K562 (cell line): ENCODE measurements at regions not wholly inside any gene's neighbourhood (a gene's known extent, or its start where the extent isn't known, plus 50 kb on each side); places are given as distances from the start of the nearest gene placed in this dataset.

Experiments used
- ATAC-seq: fragments of 200-7000 bp; cut with Tn5 transposase; 3 replicates; pipeline ENCODE4 v1.9.1; 2020; ENCODE audit warnings: moderate library complexity
- BruUV-seq: library from RNA; stranded (reverse); fragments of 400-500 nt; replicated peaks from 2 replicates; lab custom pipeline; 2021; lab: Mats Ljungman, UMichigan
- CTCF ChIA-PET: fragments of 300-600 bp; formaldehyde crosslinking; extraction: SDS; loops from one replicate; lab custom pipeline; 2021; ENCODE audit warnings: low intra/inter-chr PET ratio; lab: Yijun Ruan, JAX
- POLR2A ChIA-PET: fragments of 300-600, 350-650 bp; sonication (Branson Sonifier 250); formaldehyde crosslinking; extraction: SDS; loops from one replicate; lab custom pipeline; 2021; ENCODE audit warnings: antibody characterized with exemption, inconsistent platforms; lab: Yijun Ruan, JAX
- DNase-seq, 4 experiments: peaks; one replicate each; pipeline versions ENCODE4 v3.0.0 to v3.0.0-alpha.2; 2011 to 2018; ENCODE audit warnings: low spot score in 3 of 4, mixed read lengths in 3 of 4; ENCODE audit errors: extremely low read depth in 1 of 4
- FAIRE-seq: peaks from 2 replicates; lab custom pipeline; 2011; peaks lifted over from hg19 to GRCh38; lab: Jason Lieb, UNC
- H2AFZ ChIP-seq: 2 replicates; pipeline ENCODE4 v1.6.0; 2011; ENCODE audit warnings: low read depth, low read length, control low read depth, inconsistent platforms
- H3K27ac ChIP-seq: fragments of 200-600 bp; 3 replicates; pipeline ENCODE4 v1.8.0; 2011; ENCODE audit warnings: low read depth, mild to moderate bottlenecking, control low read depth, inconsistent platforms, low read length, moderate library complexity, mixed read lengths; ENCODE audit errors: extremely low read depth
- H3K27me3 ChIP-seq, 2 experiments: fragments of 300-600 bp in 1 of 2; 2 replicates in 1 of 2; 3 replicates in 1 of 2; pipeline versions ENCODE4 v1.6.0 to v1.8.0; 2011; ENCODE audit warnings: inconsistent platforms in 2 of 2, low read length in 2 of 2, mild to moderate bottlenecking in 1 of 2, mixed read lengths in 1 of 2, moderate library complexity in 1 of 2; ENCODE audit not compliant: control insufficient read depth in 2 of 2, insufficient read depth in 2 of 2
- H3K36me3 ChIP-seq: fragments of 300-600 bp; 3 replicates; pipeline ENCODE4 v1.8.0; 2011; ENCODE audit warnings: mild to moderate bottlenecking, low read length, inconsistent platforms; ENCODE audit not compliant: control insufficient read depth, insufficient read depth
- H3K4me1 ChIP-seq, 2 experiments: fragments of 200-600 bp in 1 of 2; replicated peaks in 1 of 2; 2 replicates in 1 of 2; 3 replicates in 1 of 2; pipeline versions ENCODE4 v1.5.1 to v1.8.0; 2011; ENCODE audit warnings: inconsistent platforms in 2 of 2, low read length in 2 of 2, mild to moderate bottlenecking in 1 of 2, mixed read lengths in 1 of 2, moderate library complexity in 1 of 2; ENCODE audit not compliant: control insufficient read depth in 2 of 2, insufficient read depth in 2 of 2
- H3K4me2 ChIP-seq: 2 replicates; pipeline ENCODE4 v1.6.1; 2011; ENCODE audit warnings: low read length, control low read depth, inconsistent platforms, mixed read lengths; ENCODE audit not compliant: insufficient read depth
- H3K4me3 ChIP-seq: fragments of 200-600 bp; sonication (generic), shearing (Covaris generic); 2 replicates; pipeline ENCODE4 v1.5.1; 2016; ENCODE audit warnings: control low read depth, inconsistent platforms
- H3K79me2 ChIP-seq: fragments of 200-600 bp; 3 replicates; pipeline ENCODE4 v1.8.0; 2011; ENCODE audit warnings: low read length, inconsistent platforms; ENCODE audit not compliant: control insufficient read depth, insufficient read depth
- H3K9ac ChIP-seq, 2 experiments: 2 replicates each; pipeline versions ENCODE4 v1.6.0 to v1.6.1; 2011; ENCODE audit warnings: low read depth in 2 of 2, low read length in 2 of 2, control low read depth in 1 of 2, inconsistent platforms in 1 of 2, mild to moderate bottlenecking in 1 of 2, mixed read lengths in 1 of 2; ENCODE audit not compliant: insufficient read depth in 1 of 2
- H3K9me1 ChIP-seq: one replicate; pipeline ENCODE4 v1.6.0; 2011; ENCODE audit warnings: inconsistent platforms, mild to moderate bottlenecking, low read length, moderate library complexity; ENCODE audit not compliant: control insufficient read depth, insufficient read depth
- H3K9me3 ChIP-seq: replicated peaks from 2 replicates; pipeline ENCODE4 v1.5.1; 2011; ENCODE audit warnings: low read depth, low read length, inconsistent platforms; ENCODE audit not compliant: control insufficient read depth, insufficient read depth
- H4K20me1 ChIP-seq: replicated peaks from 2 replicates; pipeline ENCODE4 v1.6.1; 2011; ENCODE audit warnings: low read length, inconsistent platforms, mixed read lengths; ENCODE audit not compliant: control insufficient read depth, insufficient read depth
- CSDE1 ChIP-seq, 2 experiments: fragments of 450-650 bp; IDR thresholded peaks; 2 replicates each; pipeline ENCODE4 v1.6.1; 2016; ENCODE audit warnings: mild to moderate bottlenecking in 1 of 2
- EGR1 ChIP-seq: fragments of 450-650 bp; conservative IDR thresholded peaks from 2 replicates; pipeline ENCODE4 v1.6.1; 2017; ENCODE audit warnings: mild to moderate bottlenecking
- ELF4 ChIP-seq: fragments of 450-650 bp; formaldehyde crosslinking; IDR thresholded peaks from 2 replicates; pipeline ENCODE4 v1.4.0; 2022; ENCODE audit warnings: missing genetic modification characterization
- NCOR1 ChIP-seq: fragments of 450-650 bp; IDR thresholded peaks from 2 replicates; pipeline ENCODE4 v1.6.1; 2016; ENCODE audit warnings: mild to moderate bottlenecking, moderate library complexity
- ZBTB7A ChIP-seq: IDR thresholded peaks from 2 replicates; pipeline ENCODE4 v1.6.1; 2011; ENCODE audit warnings: low read depth, mild to moderate bottlenecking, low read length, moderate library complexity, borderline replicate concordance; ENCODE audit not compliant: control insufficient read depth
- ZKSCAN8 ChIP-seq: fragments of 200-800 bp; sonication (Bioruptor generic); IDR thresholded peaks from 2 replicates; pipeline ENCODE4 v1.6.1; 2016; ENCODE audit warnings: missing genetic modification characterization, missing compliant biosample characterization
- WGBS: fragments of 100-300 bp; shearing (Covaris generic); methylation state at CpG from one replicate; pipeline ENCODE4 v1.1.6; 2016; ENCODE audit warnings: low coverage, mixed read lengths; ENCODE audit not compliant: insufficient coverage; ENCODE audit errors: missing lambda C conversion rate; 5-methylcytosine and 5-hydroxymethylcytosine counted together
- in situ Hi-C: fragments of 300-500 bp; cut with MboI; formaldehyde crosslinking; loops from 4 replicates; pipeline ENCODE4 v1.15.0; 2018; ENCODE audit warnings: inconsistent platforms, mixed read lengths
- intact Hi-C: fragments of 100-400 bp; cut with micrococcal nuclease; formaldehyde crosslinking; loops from 2 replicates; pipeline ENCODE4 v1.14.2; 2022
- TF ChIP-seq, protein P1 (sequence below), 2 experiments: fragments of 150-350 bp in 1 of 2; IDR thresholded peaks; 2 replicates each; pipeline ENCODE4 v1.6.1; 2012 to 2016; ENCODE audit warnings: low read depth in 2 of 2, low read length in 2 of 2, mild to moderate bottlenecking in 1 of 2, moderate library complexity in 1 of 2

DNA sequence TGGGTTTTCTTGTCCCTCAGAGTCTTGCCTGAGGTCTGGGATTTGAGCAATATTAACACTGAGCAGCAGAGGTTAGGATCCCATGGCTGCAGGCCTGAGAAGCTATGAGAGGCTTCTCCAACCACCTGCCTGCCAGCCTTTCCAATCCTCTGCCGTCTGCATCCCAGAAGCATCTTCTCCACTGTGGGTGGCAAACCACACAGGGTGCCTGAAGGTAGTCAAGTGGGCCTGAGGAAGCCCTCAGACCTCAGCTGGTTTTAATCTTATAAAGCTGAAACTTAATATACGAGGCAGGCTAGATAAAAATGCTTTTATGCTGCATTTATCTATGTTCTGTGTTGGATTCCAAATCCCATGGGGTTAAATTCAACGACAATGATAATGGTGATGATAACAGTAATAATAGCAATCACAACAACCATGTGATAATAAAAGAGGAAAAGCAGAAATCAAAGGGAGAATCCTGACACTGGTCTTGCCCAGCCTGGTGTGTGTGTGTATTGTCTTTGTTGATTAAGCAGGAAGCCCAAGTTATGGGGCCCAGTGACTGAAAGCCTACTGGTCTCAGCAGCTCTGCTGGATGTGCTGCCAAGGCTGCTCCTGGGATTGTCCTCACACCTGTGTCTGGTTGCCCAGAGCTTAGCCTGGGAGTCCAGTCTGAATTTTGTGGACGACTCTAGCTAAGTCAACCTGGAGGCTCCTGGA is 59.7 kb upstream of the LDAH start:
- Histone ChIP-seq H3K4me3 (no peak overlapping the region), H3K9ac (no peak overlapping the region), H3K4me2 (no peak overlapping the region), H4K20me1 (no peaks in the 10 kb centered on the region), H3K79me2 (no peaks in the 10 kb centered on the region), H3K4me1 (peaks cover 0 to 4% of the 10 kb centered on the region in 2 experiments; a peak in 1 of 5 replicates), H3K27me3 (no peaks in the 10 kb centered on the region), H3K9me1 (no peaks in the 10 kb centered on the region), H3K36me3 (no peaks in the 10 kb centered on the region), H3K27ac (no peak overlapping the region), H3K9me3 (no peaks in the 10 kb centered on the region), H2AFZ (no peak overlapping the region)
- BruUV-seq, result no TSS peak
- intact Hi-C loops, result no loop called here
- ChIA-PET POLR2A (no interaction called here), CTCF (no interaction called here)
- no peak for TF ChIP-seq ELF4 (CRISPR knock-in tag)
- FAIRE-seq (no peak), DNase-seq (no peak), ATAC-seq (no peak)
- in situ Hi-C loops, result no loop called here
- 0% methylated on average over 4 of the region's 4 CpGs for WGBS

DNA sequence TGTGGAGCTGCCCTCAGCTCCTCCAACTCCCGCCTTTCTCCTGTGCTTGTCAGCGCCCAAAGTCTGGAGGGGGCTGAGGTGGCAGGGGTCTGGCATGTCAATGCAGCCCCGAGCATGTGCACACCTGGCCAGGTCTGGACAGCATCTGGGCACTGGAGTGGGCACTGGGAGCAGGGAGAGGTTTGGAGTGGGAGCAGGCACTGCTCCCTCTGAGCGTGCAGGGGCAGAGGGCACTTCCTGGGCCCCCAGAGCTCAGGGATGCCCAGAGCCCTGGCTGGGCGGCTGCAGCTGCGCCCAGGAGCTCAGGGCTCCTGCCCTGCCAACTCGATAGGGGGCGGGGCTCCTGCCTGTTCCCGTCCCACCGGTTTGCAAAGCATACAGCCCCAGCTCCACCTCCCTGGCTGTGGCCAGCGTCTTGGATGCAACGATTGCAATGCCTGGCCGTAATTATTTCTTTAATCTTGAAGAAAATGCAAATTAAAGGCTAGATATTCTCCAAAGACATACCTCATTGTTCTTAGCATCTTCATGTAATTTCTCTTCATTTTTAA is 57.4 kb upstream of the LDAH start:
- H3K4me1 ChIP-seq, result peaks cover 0 to 4% of the 10 kb centered on the region in 2 experiments; a peak in 1 of 5 replicates
- H3K4me3 ChIP-seq, result no peak overlapping the region
- H2AFZ ChIP-seq, result no peak overlapping the region
- no peak overlapping the region for H3K9ac ChIP-seq
- 0% methylated on average over 13 of the region's 13 CpGs for WGBS
- H3K36me3 ChIP-seq, result no peaks in the 10 kb centered on the region
- H3K9me1 ChIP-seq, result no peaks in the 10 kb centered on the region
- no peak overlapping the region for H3K4me2 ChIP-seq
- TF ChIP-seq CSDE1 (IDR thresholded peaks at IDR 0.05) (no peak), ZKSCAN8 (CRISPR knock-in tag) (no peak), NCOR1 (no peak), ZBTB7A (no peak), EGR1 (no peak)
- TF ChIP-seq, protein P1, sequence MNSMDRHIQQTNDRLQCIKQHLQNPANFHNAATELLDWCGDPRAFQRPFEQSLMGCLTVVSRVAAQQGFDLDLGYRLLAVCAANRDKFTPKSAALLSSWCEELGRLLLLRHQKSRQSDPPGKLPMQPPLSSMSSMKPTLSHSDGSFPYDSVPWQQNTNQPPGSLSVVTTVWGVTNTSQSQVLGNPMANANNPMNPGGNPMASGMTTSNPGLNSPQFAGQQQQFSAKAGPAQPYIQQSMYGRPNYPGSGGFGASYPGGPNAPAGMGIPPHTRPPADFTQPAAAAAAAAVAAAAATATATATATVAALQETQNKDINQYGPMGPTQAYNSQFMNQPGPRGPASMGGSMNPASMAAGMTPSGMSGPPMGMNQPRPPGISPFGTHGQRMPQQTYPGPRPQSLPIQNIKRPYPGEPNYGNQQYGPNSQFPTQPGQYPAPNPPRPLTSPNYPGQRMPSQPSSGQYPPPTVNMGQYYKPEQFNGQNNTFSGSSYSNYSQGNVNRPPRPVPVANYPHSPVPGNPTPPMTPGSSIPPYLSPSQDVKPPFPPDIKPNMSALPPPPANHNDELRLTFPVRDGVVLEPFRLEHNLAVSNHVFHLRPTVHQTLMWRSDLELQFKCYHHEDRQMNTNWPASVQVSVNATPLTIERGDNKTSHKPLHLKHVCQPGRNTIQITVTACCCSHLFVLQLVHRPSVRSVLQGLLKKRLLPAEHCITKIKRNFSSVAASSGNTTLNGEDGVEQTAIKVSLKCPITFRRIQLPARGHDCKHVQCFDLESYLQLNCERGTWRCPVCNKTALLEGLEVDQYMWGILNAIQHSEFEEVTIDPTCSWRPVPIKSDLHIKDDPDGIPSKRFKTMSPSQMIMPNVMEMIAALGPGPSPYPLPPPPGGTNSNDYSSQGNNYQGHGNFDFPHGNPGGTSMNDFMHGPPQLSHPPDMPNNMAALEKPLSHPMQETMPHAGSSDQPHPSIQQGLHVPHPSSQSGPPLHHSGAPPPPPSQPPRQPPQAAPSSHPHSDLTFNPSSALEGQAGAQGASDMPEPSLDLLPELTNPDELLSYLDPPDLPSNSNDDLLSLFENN (IDR thresholded peaks at IDR 0.05; ENCODE audit: low read depth in 2 of 2, low read length in 2 of 2), result no peak
- ChIA-PET POLR2A (interaction anchor here (0.6 to 1.2 kb wide), 2 partner anchors 13 to 281 kb away, joined by 3 read pairs; no protein-coding TSS in a partner anchor), CTCF (no interaction called here)
- in situ Hi-C loops, result no loop called here
- no peaks in the 10 kb centered on the region for H3K27me3 ChIP-seq
- H3K9me3 ChIP-seq, result no peaks in the 10 kb centered on the region
- H4K20me1 ChIP-seq, result no peaks in the 10 kb centered on the region
- FAIRE-seq (no peak), ATAC-seq (no peak), DNase-seq (no peak)
- H3K27ac ChIP-seq, result no peak overlapping the region
- BruUV-seq, result no TSS peak
- no peaks in the 10 kb centered on the region for H3K79me2 ChIP-seq
- intact Hi-C loops, result no loop called here
